SK-N-SH (cell line): ENCODE measurements at regions not wholly inside any gene's neighbourhood (a gene's known extent, or its start where the extent isn't known, plus 50 kb on each side); places are given as distances from the start of the nearest gene placed in this dataset.

ENCODE experiments used
- EP300 ChIP-seq, 2 experiments: IDR thresholded peaks; 2 replicates each; pipeline versions ENCODE4 v1.4.0 to v1.6.1; 2012; ENCODE audit warnings: borderline replicate concordance in 1 of 2, low read depth in 1 of 2, low read length in 1 of 2
- EZH2phosphoT487 ChIP-seq: fragments of 200-600 bp; sonication (generic); IDR thresholded peaks from 2 replicates; pipeline ENCODE4 v1.6.1; 2017; ENCODE audit warnings: low read depth, mixed run types, mild to moderate bottlenecking, antibody characterized with exemption, moderate library complexity, borderline replicate concordance
- FOXM1 ChIP-seq: IDR thresholded peaks from 2 replicates; pipeline ENCODE4 v1.4.0; 2012; ENCODE audit warnings: low read depth, mild to moderate bottlenecking
- POLR2AphosphoS5 ChIP-seq: IDR thresholded peaks from 2 replicates; pipeline ENCODE4 v1.6.1; 2012; ENCODE audit warnings: low read depth, low read length
- TAF1 ChIP-seq: IDR thresholded peaks from 2 replicates; pipeline ENCODE4 v1.6.1; 2012; ENCODE audit warnings: low read depth, mild to moderate bottlenecking, low read length, moderate library complexity, borderline replicate concordance
- TF ChIP-seq, protein P1 (sequence below): fragments of 200-600 bp; sonication (generic); IDR thresholded peaks from 2 replicates; pipeline ENCODE4 v1.6.1; 2017; ENCODE audit warnings: antibody characterized with exemption, mild to moderate bottlenecking, moderate library complexity

DNA sequence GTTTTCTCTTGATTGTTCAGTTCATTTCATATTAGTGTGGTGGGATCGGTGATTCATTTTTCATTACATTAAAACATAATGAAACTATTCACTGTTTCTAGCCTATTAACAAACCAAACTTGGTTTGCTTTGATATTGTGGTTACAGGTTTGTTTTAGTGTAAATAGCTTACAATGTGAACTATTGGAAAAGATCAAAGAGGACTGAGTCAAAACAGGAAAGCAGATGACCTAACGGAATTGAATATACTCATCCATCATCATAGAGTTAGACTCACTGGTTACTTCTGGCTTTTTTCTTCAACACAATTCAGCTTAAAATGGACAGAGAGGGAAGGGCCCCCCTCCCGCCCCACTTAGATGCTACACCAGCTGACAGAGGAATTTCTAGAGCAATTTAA lies 616.2 kb upstream of the AADAT start:
- no peak for TF ChIP-seq TAF1
- TF ChIP-seq, protein P1, sequence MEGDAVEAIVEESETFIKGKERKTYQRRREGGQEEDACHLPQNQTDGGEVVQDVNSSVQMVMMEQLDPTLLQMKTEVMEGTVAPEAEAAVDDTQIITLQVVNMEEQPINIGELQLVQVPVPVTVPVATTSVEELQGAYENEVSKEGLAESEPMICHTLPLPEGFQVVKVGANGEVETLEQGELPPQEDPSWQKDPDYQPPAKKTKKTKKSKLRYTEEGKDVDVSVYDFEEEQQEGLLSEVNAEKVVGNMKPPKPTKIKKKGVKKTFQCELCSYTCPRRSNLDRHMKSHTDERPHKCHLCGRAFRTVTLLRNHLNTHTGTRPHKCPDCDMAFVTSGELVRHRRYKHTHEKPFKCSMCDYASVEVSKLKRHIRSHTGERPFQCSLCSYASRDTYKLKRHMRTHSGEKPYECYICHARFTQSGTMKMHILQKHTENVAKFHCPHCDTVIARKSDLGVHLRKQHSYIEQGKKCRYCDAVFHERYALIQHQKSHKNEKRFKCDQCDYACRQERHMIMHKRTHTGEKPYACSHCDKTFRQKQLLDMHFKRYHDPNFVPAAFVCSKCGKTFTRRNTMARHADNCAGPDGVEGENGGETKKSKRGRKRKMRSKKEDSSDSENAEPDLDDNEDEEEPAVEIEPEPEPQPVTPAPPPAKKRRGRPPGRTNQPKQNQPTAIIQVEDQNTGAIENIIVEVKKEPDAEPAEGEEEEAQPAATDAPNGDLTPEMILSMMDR = no peak
- no peak for TF ChIP-seq FOXM1
- TF ChIP-seq POLR2AphosphoS5 = no peak
- no peak for TF ChIP-seq EZH2phosphoT487
- TF ChIP-seq EP300 (IDR thresholded peaks at IDR 0.05; ENCODE audit: borderline replicate concordance in 1 of 2, low read depth in 1 of 2, low read length in 1 of 2) = no peak
